HCEC 1CT (cell line): ENCODE measurements at regions not wholly inside any gene's neighbourhood (a gene's known extent, or its start where the extent isn't known, plus 50 kb on each side); places are given as distances from the start of the nearest gene placed in this dataset.
"Not testable (repeated sequence)": the region's sequence is repeated elsewhere in the genome, so short reads cannot be mapped to it uniquely, and the experiment has no call there.

Experiments used
- DNase-seq: peaks from one replicate; pipeline ENCODE4 v3.0.0-alpha.2; 2017

- not testable (repeated sequence) for DNase-seq
These were observed 56.3 kb upstream of the ARL4C start for GRCh38 chr2:234553223-234553622.

DNA sequence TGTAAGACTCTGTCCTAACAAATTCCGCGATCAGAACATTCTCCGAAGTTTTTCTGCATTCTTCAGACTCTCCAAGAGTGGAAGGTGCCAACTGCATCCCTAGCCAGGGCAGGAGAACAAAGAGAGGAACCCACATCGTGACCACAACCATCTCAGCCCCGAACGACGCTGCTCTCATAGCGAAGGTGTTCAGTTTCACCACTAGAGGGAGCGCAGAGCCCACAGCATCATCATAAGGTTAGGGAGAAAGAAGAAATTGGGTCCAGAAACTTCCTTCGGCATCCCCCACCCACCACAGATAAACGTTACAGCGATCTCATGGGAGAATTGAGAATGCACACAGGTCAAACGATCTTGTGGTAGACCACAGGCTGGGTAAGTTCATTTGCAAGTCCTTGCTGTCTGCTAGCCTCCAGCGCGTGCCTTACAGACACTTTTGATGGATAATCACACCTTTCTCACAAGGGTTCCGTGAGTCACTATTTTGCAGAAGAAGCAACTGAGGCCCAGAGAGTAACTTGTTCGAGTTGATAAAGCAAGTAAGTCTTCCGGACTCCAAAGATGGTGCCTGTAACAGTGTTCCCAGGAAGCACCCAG, 53.7 kb upstream of the ARL4C start:
- DNase-seq, result peak; percentile 54

DNA sequence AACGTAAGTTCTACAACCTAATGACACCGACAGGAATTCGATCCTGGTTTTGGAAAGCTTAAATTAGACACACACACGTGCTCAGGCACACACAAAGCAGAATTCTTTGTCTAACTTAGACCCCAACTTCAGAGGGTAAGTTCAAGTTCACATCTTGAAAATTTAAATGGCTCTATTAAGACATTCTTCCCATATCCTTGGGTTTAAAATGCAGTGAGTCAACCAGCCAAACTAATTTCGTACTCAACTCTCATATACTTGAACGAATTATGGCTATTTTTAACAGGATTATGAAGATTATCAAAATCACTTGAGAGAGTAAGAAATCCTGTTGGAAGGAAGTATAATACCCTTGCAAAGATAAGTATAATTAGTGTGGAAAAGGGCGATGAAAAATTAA, 53.2 kb upstream of the ARL4C start:
- DNase-seq, result no peak

DNA sequence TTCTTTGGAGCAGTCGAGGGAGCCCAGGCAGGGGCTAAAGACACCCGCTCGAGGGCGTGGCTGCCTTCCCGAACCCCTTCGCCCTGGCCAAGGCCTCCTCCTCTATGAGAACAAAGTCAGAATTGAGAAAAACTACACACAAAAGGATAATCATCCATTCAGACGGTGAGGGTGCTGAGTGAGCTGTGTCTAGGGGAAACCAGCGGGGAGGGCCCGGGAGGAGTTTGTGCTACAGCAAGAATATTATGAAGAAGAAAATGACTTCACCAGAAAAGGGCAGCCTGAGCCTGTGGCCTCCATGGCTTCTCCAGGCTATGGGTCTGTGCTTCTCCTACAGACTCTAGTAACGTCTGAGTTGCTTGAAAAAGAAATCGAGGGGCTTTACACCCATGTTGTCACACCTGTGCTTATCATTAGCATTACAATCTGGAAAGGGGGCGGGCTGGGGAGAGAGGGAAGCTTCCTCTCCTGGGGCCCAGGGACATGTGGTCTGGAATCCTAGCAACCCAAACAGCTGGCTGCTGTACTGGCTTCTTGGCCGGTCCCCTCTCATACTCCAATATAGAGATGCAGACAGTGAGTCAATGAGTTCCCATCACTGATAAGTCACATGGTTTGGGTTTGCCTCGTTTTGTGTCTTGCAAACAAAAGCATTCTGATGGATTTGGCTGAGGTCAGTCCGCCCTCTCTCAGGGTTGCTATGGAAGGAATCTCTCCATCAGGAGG, 52.0 kb upstream of the ARL4C start:
- peak; percentile 27 for DNase-seq

GRCh38 chr2:234546770-234547169, 49.9 kb upstream of the ARL4C start:
- DNase-seq, result no peak
